ENCODE measurements at regions not wholly inside any gene's neighbourhood (a gene's known extent, or its start where the extent isn't known, plus 50 kb on each side); places are given as distances from the start of the nearest gene placed in this dataset.

GRCh38 chr15:39326306-39326975 is 254.4 kb upstream of the THBS1 start:
- DNase-seq: no peak

DNA sequence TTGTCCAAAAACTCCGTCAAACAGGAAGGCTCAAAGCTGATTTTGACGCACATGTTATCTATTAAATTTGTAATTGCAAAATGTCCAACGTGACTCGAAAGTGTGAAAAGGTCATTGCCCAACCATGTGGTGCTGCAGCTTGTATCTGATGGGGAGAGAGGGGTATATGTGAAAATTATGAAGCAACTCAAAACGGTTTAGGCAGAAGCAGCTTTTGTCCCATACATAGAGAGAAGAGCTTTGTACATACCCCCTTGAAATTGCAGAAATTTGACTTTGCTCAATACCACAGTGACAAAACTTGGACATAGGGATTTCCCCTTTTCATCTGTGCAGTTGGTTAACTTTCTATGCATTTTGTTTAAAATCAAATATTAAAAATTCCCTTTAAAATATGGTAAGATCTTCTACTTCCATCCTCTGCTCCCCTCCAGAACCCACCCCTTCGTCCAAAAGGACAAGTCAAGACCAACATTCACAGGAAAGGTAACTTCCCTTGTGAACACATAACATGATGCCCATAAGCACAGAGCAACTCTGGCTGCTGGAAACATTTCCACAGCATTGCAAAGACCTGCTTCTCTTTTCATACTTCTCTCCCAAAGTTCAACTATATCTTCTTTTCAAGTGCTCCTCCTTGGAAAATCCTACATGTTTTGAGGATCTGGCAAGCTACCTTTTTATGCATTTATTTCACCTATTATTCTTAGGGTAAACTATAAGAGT is 253.7 kb upstream of the THBS1 start:
- no peak for DNase-seq

DNA sequence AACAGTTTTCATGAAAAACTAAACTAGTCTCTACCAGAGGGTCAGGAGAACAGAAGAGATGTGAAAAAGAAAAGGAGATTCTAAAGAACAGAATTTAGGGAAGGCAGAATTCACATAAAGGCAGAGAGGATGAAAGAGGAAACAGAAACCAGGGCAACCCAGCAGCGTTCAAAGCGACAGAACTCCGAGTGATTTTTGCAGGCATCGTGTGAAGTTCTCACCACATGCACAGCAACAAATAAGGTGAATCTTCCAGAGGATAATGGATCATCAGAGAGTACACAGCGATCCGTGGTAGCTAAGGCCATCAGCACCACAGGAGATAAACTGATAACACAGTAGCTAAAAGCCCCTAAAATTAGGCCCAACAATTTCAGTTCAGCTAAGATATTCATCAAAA is 250.8 kb upstream of the THBS1 start:
- DNase-seq: no peak

- no peak for DNase-seq
Measured at GRCh38 chr15:39331584-39331983, 249.3 kb upstream of the THBS1 start.

GRCh38 chr15:39332846-39333245 is 248.0 kb upstream of the THBS1 start:
- no peak for DNase-seq

GRCh38 chr15:39333393-39333792 is 247.5 kb upstream of the THBS1 start:
- DNase-seq: no peak

DNA sequence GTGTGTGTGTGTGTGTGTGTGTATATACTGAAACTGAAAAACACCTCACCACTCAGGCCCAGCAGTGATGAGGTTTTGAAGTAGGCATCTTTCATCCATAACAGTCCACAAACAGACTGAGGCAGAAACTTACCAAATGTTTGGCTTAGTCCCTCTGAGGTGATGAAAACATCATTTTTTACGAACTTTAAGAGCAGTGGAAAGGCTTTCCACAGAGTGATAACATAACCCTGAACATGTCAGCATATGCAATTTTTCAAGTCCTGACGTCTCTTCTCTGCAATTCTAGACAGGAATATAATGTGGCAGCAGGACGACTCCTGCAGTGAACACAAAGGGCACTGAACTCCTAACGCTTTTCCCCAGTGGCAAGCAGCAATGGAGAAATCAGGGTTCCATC is 247.0 kb upstream of the THBS1 start:
- DNase-seq: no peak

DNA sequence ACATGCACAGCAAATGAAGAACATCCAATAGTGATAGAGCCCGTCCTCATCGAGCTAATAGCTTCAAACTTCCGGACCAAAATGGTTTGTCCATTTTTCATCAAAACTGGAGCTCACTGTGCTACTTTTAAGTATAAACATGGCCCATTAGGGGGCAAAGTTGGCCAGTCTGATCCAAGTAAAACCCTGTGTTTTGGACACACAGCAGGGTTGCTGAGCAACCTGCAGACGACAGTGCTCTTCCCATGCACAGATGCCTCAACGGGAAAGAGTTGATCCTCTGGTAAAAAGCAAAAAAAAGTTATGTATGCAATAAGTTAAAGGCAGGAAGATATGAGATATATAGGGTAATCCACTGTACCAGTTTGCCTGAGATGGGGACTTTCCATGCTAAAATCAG is 244.0 kb upstream of the THBS1 start:
- DNase-seq: no peak

DNA sequence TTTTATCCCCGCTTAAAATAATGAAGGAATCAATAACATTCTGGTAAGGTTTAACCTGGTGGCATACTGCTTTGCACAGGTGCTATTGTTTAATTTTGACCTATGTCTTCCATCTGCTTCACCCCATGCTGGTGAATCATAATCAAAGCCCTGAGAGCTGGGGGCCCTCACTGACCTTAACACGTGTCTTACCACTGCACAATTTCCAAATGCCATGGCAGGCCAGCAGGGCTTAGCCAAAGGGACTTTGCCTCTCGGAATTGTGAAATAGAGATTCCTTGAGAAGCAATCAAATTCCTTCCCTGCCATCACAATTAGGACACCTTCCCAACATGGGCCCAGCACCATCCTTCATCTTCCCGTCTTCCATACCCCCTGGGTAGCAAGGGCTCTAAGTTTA is 242.6 kb upstream of the THBS1 start:
- DNase-seq: no peak

GRCh38 chr15:39340903-39341645 is 239.8 kb upstream of the THBS1 start:
- DNase-seq: no peak

DNA sequence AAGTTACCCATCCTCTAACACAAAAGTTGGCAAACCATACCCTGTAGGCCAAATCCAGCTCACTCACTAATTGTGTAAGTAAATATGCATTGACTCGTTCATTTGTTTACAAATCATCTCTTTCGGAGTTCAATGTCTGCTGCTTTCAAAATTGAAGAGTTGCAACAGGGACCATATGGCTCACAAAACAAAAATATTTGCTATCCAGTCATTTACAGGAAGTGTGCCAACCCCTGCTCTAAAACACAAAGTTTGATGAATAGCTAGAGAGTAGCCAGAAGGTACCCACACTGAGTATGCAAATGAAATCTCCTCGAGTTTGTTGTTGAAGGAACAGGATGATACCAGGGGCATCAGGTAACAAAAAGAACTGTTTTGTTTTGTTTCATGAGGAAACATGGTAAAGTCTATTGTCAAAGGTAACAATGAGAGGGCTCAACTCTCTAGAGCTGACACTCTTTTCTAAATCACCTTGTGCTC is 236.2 kb upstream of the THBS1 start:
- no peak for DNase-seq

DNA sequence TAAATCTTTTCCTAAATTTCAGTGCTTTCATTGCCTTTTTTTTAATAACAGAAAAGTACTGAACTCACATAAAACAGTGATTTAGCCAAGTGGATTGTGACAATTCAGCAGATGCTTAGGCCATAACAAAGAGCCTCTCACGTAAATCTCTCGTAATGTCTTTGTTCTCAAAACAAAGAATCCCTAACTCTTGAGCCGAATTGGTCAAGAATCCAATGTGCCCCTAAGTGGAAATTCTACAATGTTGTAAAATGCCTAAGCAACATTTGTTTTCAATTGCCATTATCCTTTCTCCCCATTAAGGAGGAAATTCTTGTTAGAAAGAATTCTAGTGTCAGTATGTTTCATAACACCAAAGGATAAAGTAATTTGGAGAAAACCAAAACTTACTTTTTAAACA is 235.7 kb upstream of the THBS1 start:
- no peak for DNase-seq

GRCh38 chr15:39347453-39347852 is 233.4 kb upstream of the THBS1 start:
- no peak for DNase-seq

DNA sequence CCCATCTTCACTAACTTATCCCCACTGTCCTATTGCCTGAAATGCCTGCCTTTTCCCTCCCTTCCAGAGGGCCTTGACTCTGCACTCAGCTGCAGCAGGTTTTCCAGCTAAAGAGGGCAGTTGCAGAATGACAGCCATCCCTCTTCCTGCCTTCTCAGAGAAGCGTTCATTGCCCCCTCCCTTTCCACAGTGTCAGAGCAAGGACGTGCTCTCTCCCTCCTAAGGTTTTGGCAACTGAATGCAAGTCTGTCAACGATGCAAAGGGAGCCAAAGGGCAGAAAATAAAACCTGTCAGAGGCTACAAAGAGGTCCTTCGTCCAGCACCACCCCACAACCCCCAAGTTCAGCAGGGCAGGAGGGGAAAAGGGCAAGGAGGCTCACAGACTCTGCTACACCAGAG is 230.1 kb upstream of the THBS1 start:
- no peak for DNase-seq

- no peak for DNase-seq
Measured at GRCh38 chr15:39354189-39354588, 226.7 kb upstream of the THBS1 start.

GRCh38 chr15:39357480-39358268 is 223.2 kb upstream of the THBS1 start:
- no peak for DNase-seq

- no peak for DNase-seq
Measured at GRCh38 chr15:39358441-39359041, 222.3 kb upstream of the THBS1 start.

GRCh38 chr15:39359771-39360170 is 221.1 kb upstream of the THBS1 start:
- no peak for DNase-seq

- DNase-seq: no peak
Measured at GRCh38 chr15:39360452-39360851, 220.4 kb upstream of the THBS1 start.

DNA sequence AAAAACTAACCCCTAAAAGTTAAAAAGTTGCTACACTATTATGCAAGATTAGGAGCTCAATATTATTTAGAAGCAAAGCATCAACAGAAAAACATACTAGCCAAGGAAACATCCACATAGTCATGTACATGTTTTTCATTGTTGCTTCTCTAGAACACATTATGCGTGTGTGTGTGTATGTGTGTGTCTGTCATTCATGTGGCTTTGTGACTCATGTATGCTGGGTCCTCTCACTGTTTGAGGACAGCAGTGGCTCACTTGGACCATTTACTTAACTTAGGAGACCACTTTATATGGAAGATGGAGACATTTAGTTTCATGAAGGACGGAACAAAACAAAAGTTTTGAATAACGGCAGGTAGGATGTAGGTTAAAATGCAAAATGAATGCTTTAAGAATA is 219.4 kb upstream of the THBS1 start:
- no peak for DNase-seq

Measured in amygdala (tissue), 56 donors.